BLaER1 (cell line): ENCODE measurements at regions not wholly inside any gene's neighbourhood (a gene's known extent, or its start where the extent isn't known, plus 50 kb on each side); places are given as distances from the start of the nearest gene placed in this dataset.
"Not testable (repeated sequence)": the region's sequence is repeated elsewhere in the genome, so short reads cannot be mapped to it uniquely, and the experiment has no call there.

Experiments used
- H3K27ac ChIP-seq: shearing (Covaris generic); formaldehyde crosslinking; 2 replicates; pipeline ENCODE4 v1.8.1; 2022
- H3K27me3 ChIP-seq: shearing (Covaris generic); formaldehyde crosslinking; 2 replicates; pipeline ENCODE4 v1.8.1; 2022
- H3K36me3 ChIP-seq: shearing (Covaris generic); formaldehyde crosslinking; 2 replicates; pipeline ENCODE4 v1.8.1; 2022
- H3K4me1 ChIP-seq: shearing (Covaris generic); formaldehyde crosslinking; 2 replicates; pipeline ENCODE4 v1.8.1; 2022
- H3K4me2 ChIP-seq: shearing (Covaris generic); formaldehyde crosslinking; 2 replicates; pipeline ENCODE4 v1.8.1; 2022
- H3K4me3 ChIP-seq: shearing (Covaris generic); formaldehyde crosslinking; 2 replicates; pipeline ENCODE4 v1.8.1; 2022
- H3K9ac ChIP-seq: shearing (Covaris generic); formaldehyde crosslinking; 2 replicates; pipeline ENCODE4 v1.8.1; 2022
- H3K9me3 ChIP-seq: shearing (Covaris generic); formaldehyde crosslinking; 2 replicates; pipeline ENCODE4 v1.8.1; 2022
- H4K20me1 ChIP-seq: shearing (Covaris generic); formaldehyde crosslinking; 2 replicates; pipeline ENCODE4 v1.8.1; 2022
- Cebpa-rat ChIP-seq: shearing (Covaris generic); IDR thresholded peaks from 2 replicates; pipeline ENCODE4 v1.8.1; 2022

GRCh38 chr10:64537928-64538327 lies 1016.7 kb downstream of the REEP3 start:
- no peaks in the 10 kb centered on the region for H3K9me3 ChIP-seq
- H3K27ac ChIP-seq, result no peak overlapping the region
- H4K20me1 ChIP-seq, result no peaks in the 10 kb centered on the region
- H3K27me3 ChIP-seq, result no peaks in the 10 kb centered on the region
- H3K4me2 ChIP-seq, result no peak overlapping the region
- no peak overlapping the region for H3K9ac ChIP-seq
- no peak for TF ChIP-seq Cebpa-rat
- H3K4me3 ChIP-seq, result no peak overlapping the region
- no peaks in the 10 kb centered on the region for H3K4me1 ChIP-seq
- H3K36me3 ChIP-seq, result no peaks in the 10 kb centered on the region

- Histone ChIP-seq H3K36me3 (no peaks in the 10 kb centered on the region), H3K4me1 (no peaks in the 10 kb centered on the region), H3K4me3 (no peak overlapping the region), H3K9me3 (no peaks in the 10 kb centered on the region), H4K20me1 (no peaks in the 10 kb centered on the region), H3K4me2 (no peak overlapping the region), H3K9ac (no peak overlapping the region), H3K27me3 (no peaks in the 10 kb centered on the region), H3K27ac (no peak overlapping the region)
- TF ChIP-seq Cebpa-rat, result no peak
Observed at GRCh38 chr10:64546073-64546472, 1024.9 kb downstream of the REEP3 start.

- no peaks in the 10 kb centered on the region for H3K27me3 ChIP-seq
- H3K9ac ChIP-seq, result no peak overlapping the region
- no peak overlapping the region for H3K4me2 ChIP-seq
- no peaks in the 10 kb centered on the region for H3K36me3 ChIP-seq
- H3K9me3 ChIP-seq, result no peaks in the 10 kb centered on the region
- no peak for TF ChIP-seq Cebpa-rat
- H3K4me1 ChIP-seq, result no peaks in the 10 kb centered on the region
- no peaks in the 10 kb centered on the region for H4K20me1 ChIP-seq
- H3K4me3 ChIP-seq, result no peak overlapping the region
- H3K27ac ChIP-seq, result no peak overlapping the region
Observed at GRCh38 chr10:64547168-64547567, 1026.0 kb downstream of the REEP3 start.

GRCh38 chr10:64555666-64556065 lies 1034.5 kb downstream of the REEP3 start:
- Histone ChIP-seq H3K4me2 (no peak overlapping the region), H3K4me1 (no peaks in the 10 kb centered on the region), H3K36me3 (no peaks in the 10 kb centered on the region), H3K27me3 (no peaks in the 10 kb centered on the region), H3K4me3 (no peak overlapping the region), H3K9ac (no peak overlapping the region), H3K27ac (no peak overlapping the region), H3K9me3 (no peaks in the 10 kb centered on the region), H4K20me1 (no peaks in the 10 kb centered on the region)
- no peak for TF ChIP-seq Cebpa-rat

- Histone ChIP-seq H3K27me3 (no peaks in the 10 kb centered on the region), H3K4me3 (no peak overlapping the region), H3K9ac (no peak overlapping the region), H3K4me1 (no peaks in the 10 kb centered on the region), H3K9me3 (no peaks in the 10 kb centered on the region), H4K20me1 (no peaks in the 10 kb centered on the region), H3K4me2 (no peak overlapping the region), H3K27ac (no peak overlapping the region), H3K36me3 (no peaks in the 10 kb centered on the region)
- TF ChIP-seq Cebpa-rat, result no peak
Observed at GRCh38 chr10:64558094-64558835, 1037.1 kb downstream of the REEP3 start.

GRCh38 chr10:64571056-64571455 lies 1049.9 kb downstream of the REEP3 start:
- Histone ChIP-seq H3K4me3 (no peak overlapping the region), H3K27ac (no peak overlapping the region), H3K9me3 (no peaks in the 10 kb centered on the region), H4K20me1 (no peaks in the 10 kb centered on the region), H3K27me3 (no peaks in the 10 kb centered on the region), H3K36me3 (no peaks in the 10 kb centered on the region), H3K9ac (no peak overlapping the region), H3K4me1 (no peaks in the 10 kb centered on the region), H3K4me2 (no peak overlapping the region)
- no peak for TF ChIP-seq Cebpa-rat

GRCh38 chr10:64573623-64574325 lies 1052.6 kb downstream of the REEP3 start:
- H3K27me3 ChIP-seq, result no peaks in the 10 kb centered on the region
- H3K9me3 ChIP-seq, result no peaks in the 10 kb centered on the region
- no peak for TF ChIP-seq Cebpa-rat
- H3K4me2 ChIP-seq, result no peak overlapping the region
- no peak overlapping the region for H3K9ac ChIP-seq
- no peak overlapping the region for H3K4me3 ChIP-seq
- no peaks in the 10 kb centered on the region for H3K36me3 ChIP-seq
- H3K4me1 ChIP-seq, result no peaks in the 10 kb centered on the region
- no peaks in the 10 kb centered on the region for H4K20me1 ChIP-seq
- no peak overlapping the region for H3K27ac ChIP-seq

- Histone ChIP-seq H3K4me1 (no peaks in the 10 kb centered on the region), H3K9ac (no peak overlapping the region), H3K36me3 (no peaks in the 10 kb centered on the region), H3K4me3 (no peak overlapping the region), H3K27me3 (no peaks in the 10 kb centered on the region), H3K4me2 (no peak overlapping the region), H4K20me1 (no peaks in the 10 kb centered on the region), H3K27ac (no peak overlapping the region), H3K9me3 (no peaks in the 10 kb centered on the region)
- TF ChIP-seq Cebpa-rat, result no peak
Observed at GRCh38 chr10:64574371-64574770, 1053.2 kb downstream of the REEP3 start.

GRCh38 chr10:64576497-64576896 lies 1055.3 kb downstream of the REEP3 start:
- no peak for TF ChIP-seq Cebpa-rat
- Histone ChIP-seq H3K4me1 (no peaks in the 10 kb centered on the region), H3K9ac (no peak overlapping the region), H3K9me3 (no peaks in the 10 kb centered on the region), H3K36me3 (no peaks in the 10 kb centered on the region), H3K27me3 (no peaks in the 10 kb centered on the region), H3K27ac (no peak overlapping the region), H3K4me2 (no peak overlapping the region), H3K4me3 (no peak overlapping the region), H4K20me1 (no peaks in the 10 kb centered on the region)

GRCh38 chr10:64578757-64579156 lies 1057.6 kb downstream of the REEP3 start:
- not testable (repeated sequence) for H4K20me1 ChIP-seq, H3K36me3 ChIP-seq, H3K9ac ChIP-seq

More at GRCh38 chr10:64578757-64579156, 1057.6 kb downstream of the REEP3 start:
- H3K4me3 ChIP-seq, H3K27ac ChIP-seq, H3K4me2 ChIP-seq, H3K27me3 ChIP-seq, H3K9me3 ChIP-seq, H3K4me1 ChIP-seq: not testable (repeated sequence)
